ENCODE measurements at regions not wholly inside any gene's neighbourhood (a gene's known extent, or its start where the extent isn't known, plus 50 kb on each side); places are given as distances from the start of the nearest gene placed in this dataset.

GRCh38 chr17:72361892-72362291, 241.1 kb downstream of the SOX9 start:
- TF ChIP-seq CTCF (IDR thresholded peaks at IDR 0.05), result no peak
- Histone ChIP-seq H3K9ac (ENCODE audit: low read depth in 2 of 2, low read length in 2 of 2) (no peak overlapping the region), H3K36me3 (no peaks in the 10 kb centered on the region), H3K4me3 (no peak overlapping the region), H3K9me3 (no peaks in the 10 kb centered on the region), H3K27ac (no peak overlapping the region), H3K4me1 (no peaks in the 10 kb centered on the region), H3K27me3 (no peaks in the 10 kb centered on the region)
- no peak for DNase-seq
- intact Hi-C loops (cut with DNase I), result no loop called here

- intact Hi-C loops (cut with DNase I), result no loop called here
- no peak for DNase-seq
- no peak overlapping the region for H3K27ac ChIP-seq
- no peaks in the 10 kb centered on the region for H3K36me3 ChIP-seq
- no peak overlapping the region for H3K4me3 ChIP-seq
- no peaks in the 10 kb centered on the region for H3K4me1 ChIP-seq
- no peak for TF ChIP-seq CTCF (IDR thresholded peaks at IDR 0.05)
- no peak overlapping the region for H3K9ac ChIP-seq (ENCODE audit: low read depth in 2 of 2, low read length in 2 of 2)
- no peaks in the 10 kb centered on the region for H3K27me3 ChIP-seq
- H3K9me3 ChIP-seq, result no peaks in the 10 kb centered on the region
These were observed 241.7 kb downstream of the SOX9 start for GRCh38 chr17:72362376-72363088.

- Histone ChIP-seq H3K9me3 (no peaks in the 10 kb centered on the region), H3K4me3 (no peak overlapping the region), H3K27me3 (no peaks in the 10 kb centered on the region), H3K4me1 (no peaks in the 10 kb centered on the region), H3K36me3 (no peaks in the 10 kb centered on the region), H3K9ac (ENCODE audit: low read depth in 2 of 2, low read length in 2 of 2) (no peak overlapping the region), H3K27ac (no peak overlapping the region)
- no peak for TF ChIP-seq CTCF (IDR thresholded peaks at IDR 0.05)
- DNase-seq, result no peak
- intact Hi-C loops (cut with DNase I), result no loop called here
These were observed 242.3 kb downstream of the SOX9 start for GRCh38 chr17:72363089-72363610.

GRCh38 chr17:72365857-72366414, 245.1 kb downstream of the SOX9 start:
- Histone ChIP-seq H3K4me3 (no peak overlapping the region), H3K27ac (no peak overlapping the region), H3K27me3 (no peaks in the 10 kb centered on the region), H3K9ac (ENCODE audit: low read depth in 2 of 2, low read length in 2 of 2) (no peak overlapping the region), H3K4me1 (no peaks in the 10 kb centered on the region), H3K9me3 (no peaks in the 10 kb centered on the region), H3K36me3 (no peaks in the 10 kb centered on the region)
- intact Hi-C loops (cut with DNase I), result no loop called here
- DNase-seq, result no peak
- TF ChIP-seq CTCF (IDR thresholded peaks at IDR 0.05), result no peak

- no peak for TF ChIP-seq CTCF (IDR thresholded peaks at IDR 0.05)
- H3K9ac ChIP-seq (ENCODE audit: low read depth in 2 of 2, low read length in 2 of 2), result no peak overlapping the region
- no peaks in the 10 kb centered on the region for H3K9me3 ChIP-seq
- DNase-seq, result no peak
- H3K36me3 ChIP-seq, result no peaks in the 10 kb centered on the region
- no peak overlapping the region for H3K27ac ChIP-seq
- no peak overlapping the region for H3K4me3 ChIP-seq
- intact Hi-C loops (cut with DNase I), result no loop called here
- no peaks in the 10 kb centered on the region for H3K4me1 ChIP-seq
- H3K27me3 ChIP-seq, result no peaks in the 10 kb centered on the region
These were observed 245.8 kb downstream of the SOX9 start for GRCh38 chr17:72366626-72367025.

Measured in colonic mucosa (tissue), 4 donors.